ENCODE measurements at regions not wholly inside any gene's neighbourhood (a gene's known extent, or its start where the extent isn't known, plus 50 kb on each side); places are given as distances from the start of the nearest gene placed in this dataset.
"Not testable (repeated sequence)": the region's sequence is repeated elsewhere in the genome, so short reads cannot be mapped to it uniquely, and the experiment has no call there.

DNA sequence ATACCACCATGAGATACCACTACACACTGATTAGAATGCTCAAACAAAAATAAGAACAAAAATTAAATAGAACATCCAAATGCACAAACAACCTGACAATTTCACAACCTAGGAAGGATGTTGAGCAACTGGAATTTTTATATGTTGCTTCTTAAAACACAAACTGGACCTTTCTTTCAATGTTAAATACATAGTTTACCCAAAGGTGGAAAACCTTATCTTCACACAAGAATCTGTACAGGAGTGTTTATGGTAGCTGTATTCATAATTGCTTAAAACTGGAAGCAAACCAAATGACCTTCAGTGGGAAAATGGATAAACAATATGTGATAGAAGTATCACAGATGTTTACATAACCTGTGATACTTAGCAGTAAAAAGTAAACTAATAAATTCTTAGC lies 573.8 kb downstream of the MAGEB5 start:
- H3K4me1 ChIP-seq (ENCODE audit: low read depth), result no peaks in the 10 kb centered on the region
- intact Hi-C loops (cut with DNase I, micrococcal nuclease), result no loop called here
- DNase-seq (no peak), ATAC-seq (no peak)
- no peak for TF ChIP-seq CTCF (IDR thresholded peaks at IDR 0.05)
- H3K4me3 ChIP-seq, result no peak overlapping the region
- H3K9me3 ChIP-seq, result no peaks in the 10 kb centered on the region
- H3K36me3 ChIP-seq (ENCODE audit: low read depth), result no peaks in the 10 kb centered on the region

- Histone ChIP-seq H3K36me3 (ENCODE audit: low read depth) (no peaks in the 10 kb centered on the region), H3K4me1 (ENCODE audit: low read depth) (no peaks in the 10 kb centered on the region), H3K9me3 (no peaks in the 10 kb centered on the region), H3K4me3 (no peak overlapping the region)
- ATAC-seq (no peak), DNase-seq (no peak)
- TF ChIP-seq CTCF (IDR thresholded peaks at IDR 0.05), result no peak
- intact Hi-C loops (cut with DNase I, micrococcal nuclease), result no loop called here
Observed at GRCh38 chrX:26788402-26788998, 572.5 kb downstream of the MAGEB5 start.

DNA sequence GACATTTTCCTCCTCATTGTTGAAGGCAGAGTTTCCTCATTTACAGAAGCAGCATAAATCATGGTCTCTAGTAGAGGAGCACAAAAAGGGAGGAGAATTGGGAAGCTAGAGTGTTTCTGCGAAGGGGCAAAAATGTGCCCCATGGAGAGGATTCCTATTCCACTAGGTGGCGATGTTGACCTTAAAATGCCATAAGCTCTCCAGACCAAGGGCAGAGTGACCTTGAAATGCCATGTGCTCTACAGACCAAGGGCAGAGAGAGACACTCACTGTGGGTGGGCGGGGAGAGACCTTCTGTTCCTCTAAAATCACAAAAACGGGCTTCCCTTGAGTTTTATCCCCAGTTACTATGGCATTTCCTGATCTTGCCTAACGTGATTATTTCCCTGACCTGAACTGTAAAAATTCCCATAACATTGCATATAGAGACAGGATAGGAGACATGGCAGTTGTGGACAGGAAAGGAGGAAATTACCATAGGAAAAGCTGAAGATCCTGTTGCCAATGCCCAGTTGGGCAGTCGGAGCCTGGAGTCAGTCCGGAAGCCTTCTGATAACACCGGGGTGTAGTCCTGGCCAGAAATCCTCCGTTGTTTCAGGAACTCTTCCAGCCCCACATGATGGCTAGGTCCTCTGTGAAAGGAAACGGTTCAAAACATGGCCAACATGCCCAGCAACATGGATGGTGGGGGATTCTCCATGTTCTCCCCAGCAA lies 567.7 kb downstream of the MAGEB5 start:
- DNase-seq, result peak in 1 of 3 donors; percentile 9
- Histone ChIP-seq H3K4me1 (ENCODE audit: low read depth) (no peaks in the 10 kb centered on the region), H3K4me3 (no peak overlapping the region), H3K9me3 (peaks cover 3% of the 10 kb centered on the region), H3K36me3 (ENCODE audit: low read depth) (no peaks in the 10 kb centered on the region)
- peak; percentile 49 for ATAC-seq
- TF ChIP-seq CTCF (IDR thresholded peaks at IDR 0.05), result no peak
- intact Hi-C loops (cut with DNase I, micrococcal nuclease), result no loop called here

DNA sequence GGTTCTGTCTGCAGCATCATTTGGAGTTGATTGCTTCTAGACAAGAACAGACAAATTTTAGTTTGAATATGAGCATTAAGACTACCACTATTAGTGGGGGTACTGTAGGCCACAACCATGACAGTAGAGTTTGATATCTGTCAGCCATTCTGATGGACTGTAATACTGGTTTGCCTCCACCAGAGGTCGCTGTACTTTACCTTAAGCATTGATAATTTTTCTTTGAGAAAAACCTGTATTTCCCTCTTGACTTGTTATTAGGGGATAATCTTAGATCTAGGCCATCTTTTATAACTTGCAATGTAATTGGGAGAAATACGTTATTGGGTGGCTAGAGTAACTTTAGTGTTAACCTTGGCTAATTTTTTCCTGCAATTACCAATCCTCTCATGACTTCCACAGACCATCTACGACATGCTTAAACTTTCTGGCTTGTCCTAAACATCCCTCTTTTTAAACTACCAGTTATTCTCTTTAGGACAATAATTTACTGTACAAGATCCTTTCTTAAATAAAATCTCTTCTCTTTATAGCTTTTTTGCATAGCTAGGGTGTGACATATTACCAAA lies 562.4 kb downstream of the MAGEB5 start:
- intact Hi-C loops (cut with DNase I, micrococcal nuclease), result no loop called here
- ATAC-seq, result no peak

GRCh38 chrX:26762253-26762652 lies 546.3 kb downstream of the MAGEB5 start:
- H3K36me3 ChIP-seq (ENCODE audit: low read depth), result no peaks in the 10 kb centered on the region
- DNase-seq, result no peak
- intact Hi-C loops (cut with DNase I, micrococcal nuclease), result no loop called here
- H3K4me1 ChIP-seq (ENCODE audit: low read depth), result no peaks in the 10 kb centered on the region
- no peak for TF ChIP-seq CTCF (IDR thresholded peaks at IDR 0.05)
- H3K4me3 ChIP-seq, result no peak overlapping the region
- no peaks in the 10 kb centered on the region for H3K9me3 ChIP-seq
- ATAC-seq, result no peak

More for the DNA sequence above, 562.4 kb downstream of the MAGEB5 start:
- no peak overlapping the region for H3K4me3 ChIP-seq
- peaks cover 10% of the 10 kb centered on the region for H3K9me3 ChIP-seq
- no peaks in the 10 kb centered on the region for H3K36me3 ChIP-seq (ENCODE audit: low read depth)
- no peaks in the 10 kb centered on the region for H3K4me1 ChIP-seq (ENCODE audit: low read depth)
- DNase-seq, result no peak
- no peak for TF ChIP-seq CTCF (IDR thresholded peaks at IDR 0.05)

GRCh38 chrX:26755760-26756159 lies 539.8 kb downstream of the MAGEB5 start:
- intact Hi-C loops (cut with DNase I, micrococcal nuclease); H3K36me3 ChIP-seq (ENCODE audit: low read depth); H3K4me1 ChIP-seq (ENCODE audit: low read depth); H3K9me3 ChIP-seq; ATAC-seq; DNase-seq; H3K4me3 ChIP-seq: not testable (repeated sequence)
